HG02970 (cell line): ENCODE measurements at regions not wholly inside any gene's neighbourhood (a gene's known extent, or its start where the extent isn't known, plus 50 kb on each side); places are given as distances from the start of the nearest gene placed in this dataset.

ENCODE experiments used
- ATAC-seq: cut with Tn5 transposase; IDR thresholded peaks from one replicate; pipeline ENCODE4 v1.9.1; 2021; ENCODE audit warnings: mild to moderate bottlenecking, moderate library complexity, moderate number of reproducible peaks; ENCODE audit not compliant: unreplicated experiment, low FRiP score

GRCh38 chr1:177794376-177794991, 175.4 kb downstream of the SEC16B start:
- ATAC-seq: no peak

- ATAC-seq: no peak
These were observed 176.0 kb downstream of the SEC16B start for GRCh38 chr1:177793900-177794299.

- no peak for ATAC-seq
These were observed 179.3 kb downstream of the SEC16B start for GRCh38 chr1:177790566-177790965.

DNA sequence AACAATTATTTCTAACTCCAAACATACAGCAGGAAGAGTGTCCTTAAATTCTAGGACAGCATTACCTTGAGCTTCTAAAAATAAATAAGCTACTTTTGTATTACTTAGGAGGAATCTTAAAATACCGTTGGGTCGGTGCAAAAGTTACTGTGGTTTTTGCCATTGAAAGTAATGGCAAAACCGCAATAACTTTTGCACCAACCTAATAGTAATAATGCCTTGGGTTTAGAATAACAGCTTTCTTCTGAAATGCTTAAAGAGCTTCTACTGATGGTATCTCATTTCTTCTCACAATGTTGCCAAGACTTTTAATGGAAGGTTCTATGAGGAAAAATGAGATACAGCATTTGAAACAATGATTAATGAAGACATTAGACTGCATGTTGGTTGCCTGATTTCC, 179.9 kb downstream of the SEC16B start:
- no peak for ATAC-seq

DNA sequence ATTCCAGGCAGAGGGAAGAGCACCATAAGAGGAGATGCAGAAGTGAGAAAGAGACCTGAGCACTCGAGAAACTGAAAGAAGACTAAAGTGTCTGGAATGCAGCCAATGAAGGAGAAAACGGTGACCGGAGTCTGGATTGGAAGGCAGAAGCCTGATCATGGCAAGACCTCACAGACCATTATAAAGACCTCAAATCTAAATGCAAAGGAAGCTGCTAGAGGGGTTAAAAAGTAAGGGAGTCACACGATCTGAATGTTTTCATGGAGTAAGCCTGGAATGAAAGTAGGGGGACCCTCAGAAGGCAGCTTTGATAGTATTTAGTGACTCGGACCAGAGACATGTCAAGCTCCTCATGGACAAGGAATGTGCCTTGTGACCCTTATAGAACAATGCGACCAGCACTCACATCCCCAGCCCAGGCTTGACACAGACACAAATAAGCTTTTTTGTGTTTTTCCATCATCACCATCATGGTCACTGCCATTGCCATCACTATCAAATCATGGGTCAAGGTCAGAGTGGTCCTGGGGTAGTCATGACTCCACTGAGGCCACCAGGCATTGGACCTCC, 183.6 kb downstream of the SEC16B start:
- no peak for ATAC-seq

DNA sequence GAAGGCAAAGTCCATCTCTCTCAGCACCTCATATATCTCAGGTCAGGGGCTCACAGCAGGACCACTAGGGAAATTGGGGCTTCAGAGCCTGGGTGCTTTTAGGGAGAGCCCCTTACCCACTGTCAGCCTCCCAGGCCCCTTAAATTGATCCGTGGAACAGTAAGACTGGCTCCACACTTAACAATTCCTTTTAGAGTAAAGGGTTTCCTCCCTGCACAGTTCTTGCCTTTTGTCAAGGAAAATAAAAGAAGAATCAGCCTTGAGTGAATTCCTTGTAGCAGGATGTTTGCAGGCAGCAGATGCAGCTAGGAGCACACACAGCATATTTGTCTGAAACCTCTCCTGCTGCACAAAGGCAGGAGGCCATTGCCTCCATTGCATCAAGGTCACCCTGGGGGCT, 184.9 kb downstream of the SEC16B start:
- ATAC-seq: no peak

- no peak for ATAC-seq
These were observed 185.4 kb downstream of the SEC16B start for GRCh38 chr1:177784409-177784808.

DNA sequence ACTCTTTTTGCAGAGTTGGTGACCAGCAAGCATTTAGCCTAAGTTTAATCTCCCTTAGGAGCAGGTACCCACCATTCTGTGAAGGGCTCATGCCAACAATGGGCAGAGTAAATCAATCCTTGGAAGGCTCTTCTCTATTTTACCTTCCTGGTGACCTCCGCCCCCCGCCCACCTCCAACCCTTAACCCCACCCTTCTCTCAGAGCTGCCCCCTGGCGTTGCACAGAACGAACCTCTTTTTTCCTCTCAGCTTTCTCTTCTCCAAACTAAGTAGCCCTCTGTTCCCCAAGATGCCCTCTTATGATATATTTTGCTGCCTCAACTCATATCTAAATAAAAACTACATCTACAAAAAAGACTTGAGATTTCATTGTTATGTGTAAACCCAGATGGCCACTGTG, 186.8 kb downstream of the SEC16B start:
- no peak for ATAC-seq

DNA sequence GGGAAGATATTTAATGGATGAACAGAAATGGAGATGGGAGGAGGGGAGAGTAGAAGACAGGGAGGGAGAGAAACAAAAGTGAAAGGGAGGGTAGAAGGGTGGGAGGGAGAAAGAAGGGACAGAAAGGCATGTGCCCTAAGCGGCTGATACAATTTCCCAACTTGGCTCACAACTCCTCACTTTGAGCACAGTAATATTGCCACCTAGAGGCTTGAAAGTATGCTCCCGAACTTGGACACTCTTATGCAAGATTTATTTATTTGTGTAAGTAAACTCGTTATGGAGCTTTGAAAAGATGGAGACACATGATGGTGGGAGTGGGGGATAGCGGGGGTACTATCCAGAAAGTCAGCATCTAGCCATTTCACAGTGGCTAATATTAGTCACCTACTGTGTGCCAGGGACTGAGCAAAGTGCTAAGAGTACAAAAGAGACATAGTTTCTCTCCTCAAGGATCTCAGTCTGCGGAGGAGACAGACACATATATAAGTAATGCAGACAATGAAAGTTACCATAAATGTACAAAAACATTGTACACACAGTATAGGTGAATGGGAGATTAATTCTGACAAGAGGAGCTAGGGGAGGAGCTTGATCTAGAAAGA, 189.7 kb downstream of the SEC16B start:
- ATAC-seq: no peak

DNA sequence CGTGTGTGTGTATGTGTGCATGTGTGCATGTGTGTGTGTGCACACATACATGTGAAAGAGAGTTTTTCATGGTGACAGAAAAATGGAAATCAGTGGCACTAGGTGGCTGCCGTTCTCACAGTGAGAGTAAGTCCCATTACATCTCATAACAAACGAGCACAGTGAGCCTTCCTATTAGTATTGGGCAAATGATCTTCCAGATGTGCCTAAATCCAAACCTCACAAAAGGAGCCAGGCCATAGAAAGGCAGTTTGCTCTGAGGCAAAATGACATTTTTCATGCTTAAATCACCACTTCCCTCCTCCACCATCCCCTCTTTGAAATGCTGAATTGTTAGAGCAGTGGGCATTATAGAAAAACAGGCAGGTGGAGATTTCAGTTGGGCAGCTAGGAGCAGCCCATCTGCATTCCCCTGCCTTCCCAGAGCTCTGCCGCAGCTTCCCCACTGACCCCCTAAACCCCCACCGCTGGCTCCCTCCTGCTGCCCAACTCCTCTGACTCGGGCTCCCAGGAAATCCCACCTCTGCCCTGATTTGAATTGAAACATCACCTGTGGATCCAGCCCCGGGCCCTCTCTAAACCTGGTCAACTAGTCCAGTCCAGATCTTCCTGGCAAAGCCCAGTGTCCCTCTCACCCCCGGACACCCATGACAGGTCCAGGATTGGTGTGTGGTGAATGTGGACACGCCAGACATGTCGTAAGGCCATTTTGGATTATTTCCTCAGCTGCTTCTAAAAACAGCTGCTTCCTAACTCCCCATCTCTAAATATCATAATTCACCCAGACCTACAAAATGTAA, 190.5 kb downstream of the SEC16B start:
- no peak for ATAC-seq

- no peak for ATAC-seq
These were observed 193.9 kb downstream of the SEC16B start for GRCh38 chr1:177775924-177776323.

- ATAC-seq: no peak
These were observed 197.4 kb downstream of the SEC16B start for GRCh38 chr1:177772386-177772960.

- no peak for ATAC-seq
These were observed 198.2 kb downstream of the SEC16B start for GRCh38 chr1:177771688-177772087.

- no peak for ATAC-seq
These were observed 199.8 kb downstream of the SEC16B start for GRCh38 chr1:177770096-177770495.

- no peak for ATAC-seq
These were observed 213.9 kb downstream of the SEC16B start for GRCh38 chr1:177755851-177756560.

DNA sequence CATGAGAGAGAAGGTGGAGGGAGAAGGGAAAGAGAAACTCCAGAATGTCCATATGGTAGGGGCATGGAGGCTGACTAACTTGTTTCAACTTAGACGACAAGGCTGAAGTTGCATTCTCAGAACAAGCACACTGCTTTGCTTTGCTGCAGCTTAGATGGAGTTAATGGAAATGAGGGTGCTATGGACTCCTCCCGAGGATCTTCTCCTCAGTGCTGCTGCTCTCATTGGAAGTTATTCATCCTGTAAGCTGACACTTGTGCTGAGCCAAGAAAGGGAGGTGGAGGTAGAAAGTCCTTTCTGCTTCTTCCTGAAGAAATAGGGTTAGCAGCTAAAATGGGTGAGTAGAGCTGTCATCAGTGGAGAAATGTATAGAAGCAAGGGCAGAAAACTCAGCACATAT, 215.3 kb downstream of the SEC16B start:
- ATAC-seq: no peak

DNA sequence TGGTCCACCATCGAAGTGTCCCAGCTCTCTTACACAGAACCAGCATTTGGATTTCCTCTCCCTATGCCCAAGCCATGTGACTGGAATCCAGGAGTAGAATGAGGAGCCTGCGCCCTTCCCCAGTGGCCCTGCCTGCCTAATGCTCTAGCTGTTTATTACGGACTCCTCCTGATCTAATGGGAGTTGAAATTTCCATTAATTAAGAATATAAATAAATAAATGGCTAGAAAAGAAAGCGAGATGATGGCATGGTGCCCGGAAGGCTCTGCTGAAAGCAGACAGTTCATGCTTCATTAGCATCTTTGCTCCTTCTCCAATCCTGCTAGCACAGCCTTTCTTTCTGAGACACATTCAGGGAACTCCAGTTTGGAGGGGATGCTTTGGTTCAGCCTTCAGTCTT, 216.2 kb downstream of the SEC16B start:
- no peak for ATAC-seq

DNA sequence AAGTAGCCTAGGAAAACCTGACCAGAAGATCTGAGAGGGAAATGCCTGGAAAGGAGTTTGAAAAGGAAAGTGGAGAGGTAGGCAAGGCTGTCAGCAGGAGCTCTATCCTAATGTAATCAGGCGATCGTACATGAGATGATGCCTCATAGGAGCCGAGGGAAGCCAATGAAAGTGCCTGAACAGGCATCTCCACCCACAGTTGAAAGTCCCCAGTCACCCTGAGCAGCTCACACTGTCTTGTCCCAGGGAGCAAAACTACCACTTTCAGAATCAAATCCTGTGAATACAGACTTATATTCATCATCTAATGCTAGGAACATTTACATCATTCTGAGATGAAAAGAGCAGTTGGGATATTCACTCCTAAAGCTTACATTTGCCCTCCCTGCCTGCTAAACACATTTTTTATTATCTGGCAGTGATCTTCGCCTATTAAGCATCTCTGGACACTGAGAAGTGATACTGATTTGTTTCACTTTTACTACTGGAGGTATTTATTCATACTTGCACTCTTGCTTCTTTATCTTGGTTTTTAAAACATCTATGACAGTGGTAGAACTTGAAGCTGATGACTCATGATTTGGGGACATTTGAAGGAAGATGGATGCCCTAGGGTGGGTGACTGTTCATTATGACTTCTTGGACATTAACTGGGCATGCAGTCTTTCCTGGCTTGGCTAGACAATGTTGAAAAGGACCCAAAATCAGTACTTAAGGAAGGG, 221.6 kb downstream of the SEC16B start:
- ATAC-seq: no peak

DNA sequence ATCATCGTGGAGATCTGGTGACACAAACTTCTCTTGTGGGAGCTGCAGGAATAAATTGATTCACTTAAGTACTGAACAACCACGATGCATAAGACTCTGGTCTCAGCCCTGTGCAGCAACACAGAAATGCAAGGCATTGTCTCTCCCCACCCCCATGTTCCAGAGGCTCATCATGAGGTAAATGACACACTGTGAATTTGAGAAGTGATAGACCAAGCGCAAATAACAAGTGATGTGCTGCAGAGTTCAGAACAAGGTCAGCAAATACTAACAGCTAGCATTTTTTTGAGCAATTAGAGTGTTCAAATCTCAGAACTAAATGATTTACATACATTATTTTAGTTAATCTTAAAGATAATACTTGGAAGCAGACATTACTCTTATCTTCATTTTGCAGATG, 223.7 kb downstream of the SEC16B start:
- ATAC-seq: no peak

DNA sequence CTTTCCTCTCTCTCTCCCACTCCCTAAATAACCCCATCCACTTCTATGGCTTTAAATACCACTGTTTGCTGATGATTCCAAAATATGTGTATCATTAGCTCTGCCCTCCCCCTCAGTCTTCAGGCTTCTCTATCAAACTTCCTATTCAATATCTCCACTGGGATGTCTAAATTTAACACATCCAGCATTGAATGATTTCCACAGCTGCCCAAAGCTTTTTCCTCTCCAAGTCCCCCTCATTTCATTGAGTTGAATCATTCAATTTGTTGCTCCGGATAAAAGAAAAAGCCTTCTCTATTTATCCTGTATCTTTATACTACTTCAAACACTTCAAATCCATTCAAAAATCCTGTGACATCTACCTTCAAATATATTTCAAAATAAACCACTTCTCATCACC, 225.0 kb downstream of the SEC16B start:
- no peak for ATAC-seq
